GM19395 (cell line): ENCODE measurements at regions not wholly inside any gene's neighbourhood (a gene's known extent, or its start where the extent isn't known, plus 50 kb on each side); places are given as distances from the start of the nearest gene placed in this dataset.

Experiments
- ATAC-seq: cut with Tn5 transposase; IDR thresholded peaks from one replicate; pipeline ENCODE4 v1.9.1; 2021; ENCODE audit warnings: mild to moderate bottlenecking, moderate library complexity; ENCODE audit not compliant: unreplicated experiment

DNA sequence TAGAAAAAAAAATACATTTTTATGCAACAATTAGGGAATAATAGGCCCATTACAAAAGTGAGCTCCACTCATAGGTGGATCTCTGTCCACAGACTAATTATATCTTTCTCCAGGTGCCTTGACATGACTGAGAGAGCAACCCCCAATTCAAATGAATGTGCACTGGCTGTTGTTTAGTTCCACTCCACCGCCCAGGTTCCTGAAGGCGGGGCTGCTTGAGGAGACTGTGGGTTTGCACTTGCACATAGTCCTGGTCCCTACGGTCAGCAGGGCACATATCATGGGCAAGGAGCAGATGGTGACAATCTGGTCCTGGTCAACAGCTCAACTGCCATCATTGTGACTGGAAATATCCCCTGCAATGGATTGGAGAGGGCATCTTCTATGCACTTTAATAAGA, 195.6 kb upstream of the PWP1 start:
- ATAC-seq, result no peak

DNA sequence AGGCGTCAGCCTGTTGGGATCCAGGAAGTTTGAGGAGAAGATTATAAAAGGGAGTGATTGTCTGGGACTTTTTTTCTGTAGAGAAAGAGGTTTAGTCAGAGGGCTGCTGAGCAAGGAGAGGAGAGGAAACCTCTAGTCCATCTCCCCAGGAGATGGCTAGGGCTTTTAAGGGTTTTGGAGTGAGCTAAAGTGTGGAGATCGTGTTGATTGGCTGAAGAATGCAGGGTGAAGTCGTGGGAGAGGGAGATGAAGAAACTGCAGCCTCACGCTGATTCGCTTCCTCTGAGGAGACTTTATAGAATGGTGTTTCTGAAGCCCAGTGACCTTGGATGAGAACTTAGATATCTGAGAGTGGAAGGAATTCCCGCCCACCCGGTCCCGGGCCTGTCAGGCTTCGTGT, 193.7 kb upstream of the PWP1 start:
- no peak for ATAC-seq

- no peak for ATAC-seq
Observed at GRCh38 chr12:107492393-107493134, 193.0 kb upstream of the PWP1 start.

- no peak for ATAC-seq
Observed at GRCh38 chr12:107493135-107493494, 192.5 kb upstream of the PWP1 start.

- no peak for ATAC-seq
Observed at GRCh38 chr12:107493666-107494065, 191.9 kb upstream of the PWP1 start.

DNA sequence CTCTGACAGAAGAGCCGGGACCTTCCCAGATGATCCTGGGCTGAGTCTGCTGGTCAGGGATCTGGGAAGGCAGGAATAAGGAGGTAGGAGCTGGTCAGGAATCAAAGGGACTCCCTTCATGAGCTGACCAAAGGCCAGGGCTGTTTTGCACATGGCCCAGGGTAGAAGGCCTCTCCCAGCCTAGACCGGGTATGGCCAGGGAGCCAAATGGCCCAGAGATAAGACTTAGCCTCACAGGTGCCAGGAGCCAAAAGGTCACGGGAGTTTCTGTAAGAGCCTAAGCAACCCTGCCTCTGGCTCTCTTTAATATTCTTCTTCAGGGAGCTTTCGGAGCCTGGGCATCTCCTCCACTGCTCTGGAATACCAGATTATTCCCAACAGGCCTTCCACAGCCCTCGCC, 191.3 kb upstream of the PWP1 start:
- no peak for ATAC-seq

GRCh38 chr12:107495604-107496003, 190.0 kb upstream of the PWP1 start:
- ATAC-seq, result no peak

DNA sequence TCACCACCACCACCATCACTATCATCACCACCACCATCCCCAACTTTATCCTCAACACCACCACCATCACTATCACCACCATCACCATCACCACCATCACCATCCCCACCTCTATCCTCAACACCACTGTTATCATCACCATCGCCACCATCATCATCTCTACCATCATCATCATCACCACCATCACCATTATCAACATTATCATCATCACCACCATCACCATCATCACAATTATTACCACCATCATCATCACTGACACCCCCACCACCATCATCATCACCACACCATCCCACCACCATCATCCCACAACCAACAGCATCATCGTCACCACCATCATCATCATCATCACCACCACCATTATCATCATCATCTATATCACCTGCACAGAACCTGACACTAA, 188.4 kb upstream of the PWP1 start:
- no peak for ATAC-seq

GRCh38 chr12:107500307-107500706, 185.3 kb upstream of the PWP1 start:
- no peak for ATAC-seq

- ATAC-seq, result no peak
Observed at GRCh38 chr12:107501681-107502080, 183.9 kb upstream of the PWP1 start.

DNA sequence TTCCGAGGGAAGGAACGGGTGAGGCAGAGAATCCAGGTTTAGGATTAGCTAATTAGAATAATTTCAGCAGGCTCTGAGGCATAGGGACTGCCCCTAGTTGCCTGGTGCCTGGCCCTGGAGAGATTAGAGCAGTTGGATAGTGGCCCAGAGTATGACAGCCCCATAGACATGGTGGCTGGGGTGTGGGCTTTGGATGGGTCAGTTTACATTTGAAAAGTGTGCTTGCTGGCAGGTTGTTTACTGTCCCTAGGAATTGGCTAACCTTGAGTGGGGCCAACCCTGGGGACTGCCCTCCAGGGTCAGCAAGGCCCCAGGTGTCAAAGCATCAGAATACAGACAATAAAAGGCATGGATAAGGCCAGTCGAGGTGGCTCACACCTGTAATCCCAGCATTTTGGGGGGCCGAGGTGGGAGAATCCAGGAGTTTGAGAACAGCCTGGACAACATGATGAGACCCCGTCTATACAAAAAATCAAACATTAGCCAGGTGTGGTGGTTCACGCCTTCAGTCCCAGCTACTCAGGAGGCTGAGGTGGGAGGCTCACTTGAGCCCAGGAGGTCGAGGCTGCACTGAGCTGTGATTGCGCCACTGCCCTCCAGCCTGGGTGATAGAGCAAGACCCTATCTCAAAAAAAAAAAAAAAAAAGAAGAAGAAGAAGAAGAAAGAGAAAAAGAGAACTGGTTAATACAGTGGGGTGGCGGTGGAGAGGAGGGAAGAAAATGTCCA, 182.3 kb upstream of the PWP1 start:
- no peak for ATAC-seq

GRCh38 chr12:107503887-107504885, 181.4 kb upstream of the PWP1 start:
- ATAC-seq, result no peak

DNA sequence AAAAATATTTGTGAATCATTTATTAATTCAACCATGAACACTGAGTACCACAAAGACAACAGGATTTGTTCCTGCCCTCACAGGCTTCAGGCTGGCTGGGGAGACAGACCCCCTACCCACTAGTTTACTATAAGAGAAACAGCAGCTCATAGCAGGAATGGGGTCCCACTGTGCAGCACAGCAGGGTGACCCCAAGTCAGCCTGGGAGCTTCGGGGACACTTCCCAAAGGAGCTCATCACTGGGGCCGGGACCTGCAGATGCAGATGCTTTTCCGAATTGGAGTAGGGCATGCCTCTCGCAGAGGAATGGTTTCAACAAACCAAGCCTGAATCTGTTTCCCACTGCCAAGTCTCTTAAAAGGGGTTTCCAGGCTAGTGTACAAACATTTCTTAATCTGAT, 176.2 kb upstream of the PWP1 start:
- no peak for ATAC-seq

DNA sequence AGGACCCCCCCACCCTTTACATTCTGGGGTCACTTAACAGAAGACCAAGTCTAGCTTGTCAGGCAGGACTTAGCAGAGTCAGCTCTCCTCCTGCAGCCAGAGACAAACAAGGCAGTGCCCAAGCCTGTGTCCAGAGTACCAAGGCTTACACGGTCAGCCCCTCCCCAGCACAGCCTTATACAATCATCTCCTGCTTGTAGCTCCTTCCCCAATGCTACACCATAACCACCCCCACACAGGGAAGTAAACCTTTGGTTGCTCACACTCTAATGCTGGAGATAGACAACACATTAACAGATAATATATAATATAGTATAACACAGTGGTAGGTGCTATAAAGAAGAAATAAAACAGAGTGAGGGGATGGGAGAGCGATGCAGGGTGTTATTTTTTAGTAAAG, 175.4 kb upstream of the PWP1 start:
- ATAC-seq, result no peak

DNA sequence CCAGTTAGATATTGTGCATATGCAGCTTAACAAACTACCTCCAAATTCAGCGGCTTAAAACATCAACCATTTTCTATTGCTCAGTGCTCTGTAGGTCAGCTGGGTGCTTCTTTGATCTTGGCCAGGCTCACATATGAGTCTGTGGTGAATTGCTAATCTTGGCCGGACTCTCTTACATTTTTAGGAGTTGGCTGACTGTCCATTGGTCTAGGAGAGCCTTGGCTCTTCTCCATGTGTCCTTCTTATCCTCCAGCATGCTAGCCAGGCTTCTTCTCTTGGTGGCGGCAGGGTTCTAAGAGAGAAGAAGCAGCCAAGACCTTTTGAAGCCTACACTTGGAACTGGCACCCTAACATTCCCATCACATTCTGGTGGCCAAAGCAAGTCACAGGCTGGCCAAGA, 174.3 kb upstream of the PWP1 start:
- no peak for ATAC-seq

- ATAC-seq, result no peak
Observed at GRCh38 chr12:107512391-107512790, 173.2 kb upstream of the PWP1 start.

DNA sequence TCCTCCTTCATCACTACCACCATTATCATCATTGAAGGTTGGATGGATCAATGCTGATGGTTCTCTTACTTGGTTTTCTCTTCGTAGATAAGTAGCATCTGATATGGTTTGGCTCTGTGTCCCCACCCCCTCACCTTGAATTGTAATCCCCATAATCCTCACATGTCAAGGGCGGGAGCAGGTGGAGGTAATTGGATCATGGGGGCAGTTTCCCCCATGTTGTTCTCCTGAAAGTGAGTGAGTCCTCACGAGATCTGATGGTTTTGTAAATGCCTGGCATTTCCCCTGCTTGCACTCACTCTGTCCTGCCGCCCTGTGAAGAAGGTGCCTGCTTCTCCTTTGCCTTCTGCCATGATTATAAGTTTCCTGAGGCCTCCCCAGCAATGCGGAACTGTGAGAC, 172.4 kb upstream of the PWP1 start:
- ATAC-seq, result no peak

DNA sequence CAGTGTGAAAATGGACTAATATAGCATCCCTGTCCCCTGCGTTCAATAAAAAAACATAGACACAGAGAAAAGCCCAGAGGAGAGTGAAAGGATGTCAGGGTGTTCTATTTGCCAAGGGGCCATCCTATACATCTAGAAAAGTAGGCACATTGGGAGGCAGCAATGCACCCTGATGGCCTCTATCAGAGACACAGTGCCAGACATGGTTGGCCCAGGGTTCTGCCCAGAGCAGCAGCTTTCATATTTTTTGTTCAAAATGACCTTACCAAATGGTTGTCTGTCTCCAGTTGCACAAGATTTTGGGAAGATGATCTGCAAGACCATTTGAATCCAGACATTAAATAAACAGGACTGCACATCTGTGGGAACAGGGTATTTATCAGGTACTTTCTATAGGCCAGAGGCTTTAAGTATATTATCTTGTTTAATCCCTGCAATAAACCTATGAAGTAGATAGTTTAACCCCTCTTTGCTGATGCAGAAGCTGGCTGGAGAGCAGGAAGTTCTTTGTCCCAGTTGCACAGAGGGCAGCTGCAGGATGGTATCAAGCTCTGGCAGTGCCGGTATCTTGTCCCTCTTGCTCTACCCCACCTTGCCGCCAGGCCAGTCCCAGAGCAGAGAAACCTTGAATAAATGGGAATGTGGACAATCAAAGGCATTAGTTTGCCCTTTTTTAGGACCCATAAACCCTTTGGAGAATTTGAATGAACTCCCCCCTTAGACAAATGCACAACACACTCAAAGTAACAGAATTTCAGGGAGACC, 171.8 kb upstream of the PWP1 start:
- ATAC-seq, result no peak

DNA sequence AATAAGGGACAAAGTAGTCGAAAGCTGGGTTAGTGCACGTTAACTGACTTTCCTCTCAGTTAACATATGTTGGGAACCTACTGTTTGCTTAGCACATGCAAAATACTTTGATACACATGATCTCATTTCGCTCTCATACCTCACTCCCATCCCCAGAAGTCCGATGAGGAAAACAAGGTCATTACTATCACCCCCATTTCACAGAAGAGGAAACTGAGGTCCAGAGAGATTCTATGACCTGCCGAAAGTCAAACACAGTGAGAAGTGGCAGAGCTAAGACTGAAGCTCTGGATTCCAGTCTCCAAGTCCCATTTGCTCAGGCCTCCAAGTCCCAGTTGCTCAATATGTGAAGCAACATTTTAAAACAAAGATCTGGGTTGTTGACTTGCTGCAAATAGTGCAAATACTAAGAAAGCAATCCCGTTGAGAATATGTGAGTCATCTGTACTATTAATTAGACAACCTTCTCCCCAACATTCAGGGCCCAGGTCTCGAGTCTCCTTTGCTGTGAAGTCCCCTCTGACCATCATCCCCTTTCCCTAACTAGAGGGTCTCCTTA, 170.6 kb upstream of the PWP1 start:
- no peak for ATAC-seq

DNA sequence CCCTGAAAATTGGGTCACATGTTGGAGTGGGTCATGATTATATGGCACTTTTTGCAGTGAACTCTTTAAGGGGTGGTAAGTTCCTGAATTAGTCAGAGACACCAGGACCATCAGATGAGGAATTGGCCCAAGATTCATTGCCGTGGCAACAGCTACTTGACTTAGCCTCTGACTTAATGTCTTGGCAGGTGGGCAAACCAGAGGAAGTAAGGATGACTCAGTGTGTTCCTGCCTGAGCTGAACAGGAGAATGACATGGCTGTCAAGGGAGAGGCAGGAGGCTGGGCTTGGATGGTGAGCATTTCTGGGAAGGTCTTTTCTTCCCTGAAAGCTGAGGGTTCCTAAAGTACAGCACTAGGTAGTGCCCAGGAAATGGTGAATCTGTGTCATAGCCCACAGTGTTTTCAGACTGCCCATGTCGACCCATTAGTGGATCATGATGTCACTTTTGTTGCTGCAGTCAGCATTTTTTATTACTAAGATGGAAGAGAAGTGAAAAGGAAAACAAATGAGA, 170.1 kb upstream of the PWP1 start:
- ATAC-seq, result no peak
